Neural progenitor cell (in vitro differentiated cells): ENCODE measurements at regions not wholly inside any gene's neighbourhood (a gene's known extent, or its start where the extent isn't known, plus 50 kb on each side); places are given as distances from the start of the nearest gene placed in this dataset.

Source experiments
- EZH2phosphoT487 ChIP-seq: fragments of 200-600 bp; sonication (generic); IDR thresholded peaks from 2 replicates; pipeline ENCODE4 v1.6.1; 2017; ENCODE audit warnings: antibody characterized with exemption
- TF ChIP-seq, protein P1 (sequence below): fragments of 200-600 bp; sonication (generic); IDR thresholded peaks from 2 replicates; pipeline ENCODE4 v1.5.1; 2017; ENCODE audit warnings: antibody characterized with exemption, mild to moderate bottlenecking

DNA sequence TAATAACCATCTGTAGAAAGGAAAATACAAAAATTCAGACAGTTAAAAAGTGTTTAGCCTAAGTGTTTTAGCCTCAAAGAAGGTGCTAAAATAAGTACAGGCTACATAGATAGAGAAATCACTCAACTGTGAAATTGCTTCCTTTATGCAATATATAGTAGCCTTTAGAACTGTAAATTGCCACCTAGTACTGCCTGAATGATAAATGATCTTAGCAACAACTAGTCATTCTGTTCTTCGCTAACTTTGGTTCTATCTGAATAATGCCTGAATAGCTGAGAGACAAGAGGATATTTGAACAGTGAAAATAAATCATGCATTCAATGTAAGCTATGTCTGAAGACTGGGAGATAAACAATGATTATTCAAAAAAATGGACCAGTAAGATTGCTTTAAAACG, 603.3 kb upstream of the PTCHD4 start:
- TF ChIP-seq, protein P1, sequence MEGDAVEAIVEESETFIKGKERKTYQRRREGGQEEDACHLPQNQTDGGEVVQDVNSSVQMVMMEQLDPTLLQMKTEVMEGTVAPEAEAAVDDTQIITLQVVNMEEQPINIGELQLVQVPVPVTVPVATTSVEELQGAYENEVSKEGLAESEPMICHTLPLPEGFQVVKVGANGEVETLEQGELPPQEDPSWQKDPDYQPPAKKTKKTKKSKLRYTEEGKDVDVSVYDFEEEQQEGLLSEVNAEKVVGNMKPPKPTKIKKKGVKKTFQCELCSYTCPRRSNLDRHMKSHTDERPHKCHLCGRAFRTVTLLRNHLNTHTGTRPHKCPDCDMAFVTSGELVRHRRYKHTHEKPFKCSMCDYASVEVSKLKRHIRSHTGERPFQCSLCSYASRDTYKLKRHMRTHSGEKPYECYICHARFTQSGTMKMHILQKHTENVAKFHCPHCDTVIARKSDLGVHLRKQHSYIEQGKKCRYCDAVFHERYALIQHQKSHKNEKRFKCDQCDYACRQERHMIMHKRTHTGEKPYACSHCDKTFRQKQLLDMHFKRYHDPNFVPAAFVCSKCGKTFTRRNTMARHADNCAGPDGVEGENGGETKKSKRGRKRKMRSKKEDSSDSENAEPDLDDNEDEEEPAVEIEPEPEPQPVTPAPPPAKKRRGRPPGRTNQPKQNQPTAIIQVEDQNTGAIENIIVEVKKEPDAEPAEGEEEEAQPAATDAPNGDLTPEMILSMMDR, result no peak
- TF ChIP-seq EZH2phosphoT487, result no peak
